Liver (tissue), 7 donors: ENCODE measurements at regions not wholly inside any gene's neighbourhood (a gene's known extent, or its start where the extent isn't known, plus 50 kb on each side); places are given as distances from the start of the nearest gene placed in this dataset.
A peak's percentile ranks its signal among the peaks of the same experiment; 100 is the strongest.

ENCODE experiments used
- DNase-seq: peaks from one replicate; pipeline ENCODE4 v3.0.0-alpha.2; 2017; ENCODE audit warnings: low spot score
- H3K27ac ChIP-seq, 2 donors: one replicate each; pipeline ENCODE4 v1.7.0; 2013; ENCODE audit warnings: inconsistent platforms in 2 of 2, low read length in 2 of 2, control low read depth in 1 of 2, low read depth in 1 of 2, mild to moderate bottlenecking in 1 of 2
- H3K27me3 ChIP-seq, 4 donors: one replicate each; pipeline versions ENCODE4 v1.6.1 to v1.7.0; 2013; ENCODE audit warnings: low read length in 3 of 4, inconsistent platforms in 1 of 4, mild to moderate bottlenecking in 1 of 4, moderate library complexity in 1 of 4; ENCODE audit not compliant: control insufficient read depth in 4 of 4, insufficient read depth in 4 of 4
- H3K36me3 ChIP-seq, 4 donors: one replicate each; pipeline versions ENCODE4 v1.6.1 to v1.7.0; 2013; ENCODE audit warnings: low read length in 3 of 4, mild to moderate bottlenecking in 3 of 4, low read depth in 1 of 4, moderate library complexity in 1 of 4; ENCODE audit not compliant: control insufficient read depth in 4 of 4, insufficient read depth in 3 of 4
- H3K4me1 ChIP-seq, 4 donors: one replicate each; pipeline versions ENCODE4 v1.6.1 to v1.7.0; 2013; ENCODE audit warnings: low read length in 3 of 4, mild to moderate bottlenecking in 3 of 4, moderate library complexity in 1 of 4; ENCODE audit not compliant: control insufficient read depth in 4 of 4, insufficient read depth in 4 of 4
- H3K4me3 ChIP-seq, 3 donors: one replicate each; pipeline versions ENCODE4 v1.6.1 to v1.7.0; 2013; ENCODE audit warnings: low read length in 3 of 3, control low read depth in 1 of 3, low read depth in 1 of 3, mild to moderate bottlenecking in 1 of 3
- H3K9ac ChIP-seq, 2 donors: one replicate each; pipeline ENCODE4 v1.7.0; 2013; ENCODE audit warnings: low read length in 2 of 2, mild to moderate bottlenecking in 2 of 2, moderate library complexity in 2 of 2, control low read depth in 1 of 2, low read depth in 1 of 2
- H3K9me3 ChIP-seq, 4 donors: one replicate each; pipeline versions ENCODE4 v1.6.1 to v1.7.0; 2013; ENCODE audit warnings: low read length in 3 of 4; ENCODE audit not compliant: control insufficient read depth in 4 of 4
- EGR1 ChIP-seq, 2 donors: IDR thresholded peaks; 2 replicates each; pipeline ENCODE4 v1.6.1; 2016 to 2018; ENCODE audit warnings: antibody characterized with exemption in 2 of 2, low read depth in 2 of 2
- FOXA1 ChIP-seq: IDR thresholded peaks from 2 replicates; pipeline ENCODE4 v1.6.1; 2016; ENCODE audit warnings: antibody characterized with exemption
- GABPA ChIP-seq, 2 donors: IDR thresholded peaks in 1 of 2; conservative IDR thresholded peaks in 1 of 2; 2 replicates each; pipeline ENCODE4 v1.6.1; 2016; ENCODE audit warnings: antibody characterized with exemption in 2 of 2, mild to moderate bottlenecking in 1 of 2, moderate library complexity in 1 of 2
- HNF4A ChIP-seq, 2 donors: conservative IDR thresholded peaks; 2 replicates each; pipeline ENCODE4 v1.6.1; 2016; ENCODE audit warnings: antibody characterized with exemption in 2 of 2, mild to moderate bottlenecking in 2 of 2
- HNF4G ChIP-seq: IDR thresholded peaks from 2 replicates; pipeline ENCODE4 v1.6.1; 2016; ENCODE audit warnings: antibody characterized with exemption
- JUND ChIP-seq, 2 donors: IDR thresholded peaks; 2 replicates each; pipeline ENCODE4 v1.6.1; 2016; ENCODE audit warnings: antibody characterized with exemption in 2 of 2
- MAX ChIP-seq: IDR thresholded peaks from 2 replicates; pipeline ENCODE4 v1.6.1; 2016; ENCODE audit warnings: antibody characterized with exemption
- NR2F2 ChIP-seq: IDR thresholded peaks from 2 replicates; pipeline ENCODE4 v1.6.1; 2016; ENCODE audit warnings: antibody characterized with exemption
- RAD21 ChIP-seq, 2 donors: IDR thresholded peaks; 2 replicates each; pipeline ENCODE4 v1.6.1; 2016; ENCODE audit warnings: antibody characterized with exemption in 2 of 2, mild to moderate bottlenecking in 2 of 2
- REST ChIP-seq: IDR thresholded peaks from 2 replicates; pipeline ENCODE4 v1.6.1; 2016; ENCODE audit warnings: antibody characterized with exemption, mild to moderate bottlenecking
- SP1 ChIP-seq: IDR thresholded peaks from 2 replicates; pipeline ENCODE4 v1.6.1; 2018; ENCODE audit warnings: antibody characterized with exemption, mild to moderate bottlenecking
- YY1 ChIP-seq: IDR thresholded peaks from 2 replicates; pipeline ENCODE4 v1.6.1; 2016; ENCODE audit warnings: antibody characterized with exemption, mild to moderate bottlenecking
- WGBS: extraction: QIAGEN DNeasy Blood & Tissue Kit; methylation state at CpG from one replicate; pipeline ENCODE4 v1.1.7; 2013; 5-methylcytosine and 5-hydroxymethylcytosine counted together
- TF ChIP-seq, protein P1 (sequence below): IDR thresholded peaks from 2 replicates; pipeline ENCODE4 v1.6.1; 2016; ENCODE audit warnings: antibody characterized with exemption
- donor health status: healthy.
- donor health status: healthy.
- donor health status: healthy.
- donor health status: healthy.

DNA sequence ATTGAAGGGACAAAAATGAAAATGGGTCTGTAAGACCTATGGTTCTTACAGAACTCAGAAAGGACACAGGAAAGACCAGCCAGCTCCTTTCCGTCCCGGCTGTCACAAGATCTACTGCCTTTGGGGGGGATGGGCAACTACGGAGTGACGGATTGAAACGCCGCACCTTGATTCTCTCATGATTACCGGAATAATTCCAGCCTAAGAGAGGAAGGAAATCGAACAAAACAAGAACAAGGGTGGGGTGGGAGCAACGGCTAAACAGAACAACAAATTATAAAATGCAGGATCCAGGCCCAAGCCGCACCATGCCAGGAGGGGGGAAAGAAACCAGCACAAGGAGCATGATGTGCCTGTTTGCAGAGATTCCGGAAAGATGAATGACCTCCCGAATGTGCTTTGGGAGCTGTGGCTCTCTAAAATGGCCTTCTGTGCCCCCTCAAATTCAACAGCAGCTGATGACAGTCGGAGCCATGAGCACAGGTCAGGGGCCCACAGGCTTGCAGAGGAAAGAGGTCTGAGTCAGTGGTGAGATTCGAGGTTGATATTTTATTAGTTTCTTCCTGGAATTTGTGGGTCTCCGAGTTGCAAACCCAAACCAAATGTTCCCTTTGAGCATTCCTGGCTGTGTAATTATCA, 72.1 kb downstream of the SPRING1 start:
- 74% methylated on average over 15 of the region's 15 CpGs for WGBS

DNA sequence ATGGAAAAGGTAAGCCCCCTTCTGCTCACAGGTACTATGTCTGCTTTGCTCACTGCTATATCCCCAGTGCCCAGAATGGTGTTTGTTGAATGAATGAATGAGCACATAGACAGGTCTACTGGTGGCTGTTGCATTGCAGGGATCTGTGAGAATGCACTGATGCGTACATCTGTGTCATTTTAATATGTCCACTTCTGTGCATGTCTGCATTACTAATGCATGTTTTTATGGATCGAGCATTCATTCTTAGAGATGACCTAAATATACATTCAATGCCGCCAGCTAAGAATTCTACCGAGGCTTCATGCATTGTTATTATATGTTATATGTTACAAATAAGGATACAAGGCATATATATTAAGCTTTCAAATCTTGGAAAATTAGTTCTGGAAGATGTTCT, 73.8 kb downstream of the SPRING1 start:
- Histone ChIP-seq H3K36me3 (no peaks in the 10 kb centered on the region), H3K27ac (no peak overlapping the region), H3K4me3 (no peak overlapping the region), H3K4me1 (peaks cover 4 to 36% (median 22%) of the 10 kb centered on the region in 4 donors), H3K9ac (no peak overlapping the region), H3K27me3 (no peaks in the 10 kb centered on the region), H3K9me3 (no peaks in the 10 kb centered on the region)
- no peak for DNase-seq
- WGBS, result 96% methylated on average over 4 of the region's 4 CpGs
- TF ChIP-seq, protein P1, sequence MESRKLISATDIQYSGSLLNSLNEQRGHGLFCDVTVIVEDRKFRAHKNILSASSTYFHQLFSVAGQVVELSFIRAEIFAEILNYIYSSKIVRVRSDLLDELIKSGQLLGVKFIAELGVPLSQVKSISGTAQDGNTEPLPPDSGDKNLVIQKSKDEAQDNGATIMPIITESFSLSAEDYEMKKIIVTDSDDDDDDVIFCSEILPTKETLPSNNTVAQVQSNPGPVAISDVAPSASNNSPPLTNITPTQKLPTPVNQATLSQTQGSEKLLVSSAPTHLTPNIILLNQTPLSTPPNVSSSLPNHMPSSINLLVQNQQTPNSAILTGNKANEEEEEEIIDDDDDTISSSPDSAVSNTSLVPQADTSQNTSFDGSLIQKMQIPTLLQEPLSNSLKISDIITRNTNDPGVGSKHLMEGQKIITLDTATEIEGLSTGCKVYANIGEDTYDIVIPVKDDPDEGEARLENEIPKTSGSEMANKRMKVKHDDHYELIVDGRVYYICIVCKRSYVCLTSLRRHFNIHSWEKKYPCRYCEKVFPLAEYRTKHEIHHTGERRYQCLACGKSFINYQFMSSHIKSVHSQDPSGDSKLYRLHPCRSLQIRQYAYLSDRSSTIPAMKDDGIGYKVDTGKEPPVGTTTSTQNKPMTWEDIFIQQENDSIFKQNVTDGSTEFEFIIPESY, result no peak
- TF ChIP-seq MAX (no peak), HNF4G (no peak)

More for the DNA sequence above, 72.1 kb downstream of the SPRING1 start:
- no peak for DNase-seq
- Histone ChIP-seq H3K27me3 (no peaks in the 10 kb centered on the region), H3K9ac (no peak overlapping the region), H3K9me3 (no peaks in the 10 kb centered on the region), H3K4me1 (peaks cover 4 to 27% (median 20%) of the 10 kb centered on the region in 4 donors), H3K4me3 (no peak overlapping the region), H3K36me3 (no peaks in the 10 kb centered on the region), H3K27ac (no peak overlapping the region)
- TF ChIP-seq FOXA1 (no peak), MAX (no peak), RAD21 (IDR thresholded peaks at IDR 0.05) (no peak), SP1 (no peak), JUND (IDR thresholded peaks at IDR 0.05) (no peak), NR2F2 (no peak)
- TF ChIP-seq, protein P1, result no peak

DNA sequence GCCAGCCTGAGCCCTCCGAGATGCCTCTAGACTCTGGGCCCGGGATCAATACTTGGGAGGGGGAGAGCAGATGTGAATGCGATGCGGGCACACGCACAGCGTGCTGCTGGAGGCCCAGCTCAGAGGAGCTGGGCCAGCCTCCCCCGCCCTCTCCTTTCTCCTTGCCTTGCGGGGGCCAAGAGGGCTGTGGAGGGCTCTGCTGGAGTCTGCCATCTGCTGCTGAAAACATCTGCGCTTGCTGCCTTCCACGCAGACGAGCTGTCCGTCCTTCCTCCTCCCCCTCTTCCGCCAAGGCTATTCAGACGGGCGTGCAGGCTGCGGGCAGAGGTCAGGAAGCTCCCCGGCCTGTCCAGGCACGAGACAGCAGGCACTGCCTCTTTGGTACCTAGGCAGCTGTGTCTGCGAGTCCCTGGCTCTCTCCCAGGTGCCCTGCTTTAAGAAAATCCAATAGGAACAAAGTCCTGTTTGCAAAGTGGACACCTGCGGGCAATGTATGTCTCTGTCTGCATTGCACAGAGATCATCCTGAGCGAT, 75.2 kb downstream of the SPRING1 start:
- Histone ChIP-seq H3K9me3 (no peaks in the 10 kb centered on the region), H3K36me3 (no peaks in the 10 kb centered on the region), H3K27ac (peak overlapping the region; percentile 4 to 43), H3K27me3 (no peaks in the 10 kb centered on the region), H3K9ac (no peak overlapping the region), H3K4me3 (peak overlapping the region in 1 of 3 donors; percentile 12), H3K4me1 (peaks cover 4 to 47% (median 31%) of the 10 kb centered on the region in 4 donors)
- peak; percentile 40 for DNase-seq
- WGBS, result 17% methylated on average over 21 of the region's 21 CpGs
- TF ChIP-seq MAX (peak; percentile 91), REST (peak; percentile 37), YY1 (peak; percentile 47), SP1 (peak; percentile 68), GABPA (IDR thresholded peaks at IDR 0.05 in 1 of 2, conservative IDR thresholded peaks at IDR 0.05 in 1 of 2) (no peak), FOXA1 (peak; percentile 69), EGR1 (IDR thresholded peaks at IDR 0.05; ENCODE audit: low read depth in 2 of 2) (no peak), HNF4A (conservative IDR thresholded peaks at IDR 0.05) (peak; percentile 84 to 92)
- TF ChIP-seq, protein P1, result peak; percentile 63
